NOMO-1 treated with DMSO at 0.1 percent for 48 hours (cell line): ENCODE measurements at regions not wholly inside any gene's neighbourhood (a gene's known extent, or its start where the extent isn't known, plus 50 kb on each side); places are given as distances from the start of the nearest gene placed in this dataset.
"Not testable (repeated sequence)": the region's sequence is repeated elsewhere in the genome, so short reads cannot be mapped to it uniquely, and the experiment has no call there.

ENCODE experiments used
- DNase-seq: peaks from one replicate; lab custom pipeline; 2025; ENCODE audit not compliant: unreplicated experiment; lab: John Stamatoyannopoulos, UW

- DNase-seq = peak; percentile 27
Measured at GRCh38 chrX:37075892-37076595, 67.9 kb downstream of the FAM47C start.

GRCh38 chrX:37076983-37077382 is 68.8 kb downstream of the FAM47C start:
- DNase-seq = no peak

GRCh38 chrX:37077646-37078433 is 69.7 kb downstream of the FAM47C start:
- no peak for DNase-seq

- DNase-seq = no peak
Measured at GRCh38 chrX:37078434-37078703, 70.2 kb downstream of the FAM47C start.

GRCh38 chrX:37083880-37084279 is 75.7 kb downstream of the FAM47C start:
- DNase-seq = no peak

- DNase-seq = not testable (repeated sequence)
Measured at GRCh38 chrX:37085699-37086098, 77.5 kb downstream of the FAM47C start.

GRCh38 chrX:37086820-37087219 is 78.7 kb downstream of the FAM47C start:
- not testable (repeated sequence) for DNase-seq

GRCh38 chrX:37087875-37088274 is 79.7 kb downstream of the FAM47C start:
- not testable (repeated sequence) for DNase-seq

GRCh38 chrX:37088778-37089177 is 80.6 kb downstream of the FAM47C start:
- not testable (repeated sequence) for DNase-seq

GRCh38 chrX:37090142-37090541 is 82.0 kb downstream of the FAM47C start:
- DNase-seq = not testable (repeated sequence)

- DNase-seq = not testable (repeated sequence)
Measured at GRCh38 chrX:37096422-37097124, 88.4 kb downstream of the FAM47C start.
